Adrenal gland (tissue), 9 donors: ENCODE measurements at regions not wholly inside any gene's neighbourhood (a gene's known extent, or its start where the extent isn't known, plus 50 kb on each side); places are given as distances from the start of the nearest gene placed in this dataset.

Source experiments
- DNase-seq, 7 donors: peaks; one replicate each; pipeline ENCODE4 v3.0.0-alpha.2; 2019 to 2020
- H3K27ac ChIP-seq, 5 donors: fragments of 200-600 bp; sonication (generic) in 4 of 5; 1 replicate in 3 of 5; 2 replicates in 2 of 5; pipeline versions ENCODE4 v1.5.1 to v1.8.0; 2016 to 2020; ENCODE audit warnings: mild to moderate bottlenecking in 1 of 5
- H3K27me3 ChIP-seq: fragments of 200-600 bp; 2 replicates; pipeline ENCODE4 v1.8.0; 2021
- H3K36me3 ChIP-seq, 2 donors: fragments of 200-600 bp; replicated peaks in 1 of 2; 1 replicate in 1 of 2; 2 replicates in 1 of 2; pipeline versions ENCODE4 v1.5.1 to v1.8.0; 2018 to 2022
- H3K4me1 ChIP-seq, 2 donors: fragments of 200-600 bp; replicated peaks in 1 of 2; 1 replicate in 1 of 2; 2 replicates in 1 of 2; pipeline versions ENCODE4 v1.5.1 to v1.8.0; 2018 to 2021
- H3K4me3 ChIP-seq, 4 donors: fragments of 200-600 bp; sonication (generic) in 3 of 4; one replicate each; pipeline ENCODE4 v1.5.1; 2016 to 2018
- H3K9me3 ChIP-seq, 3 donors: fragments of 200-600 bp; sonication (generic) in 1 of 3; replicated peaks in 1 of 3; 1 replicate in 2 of 3; 2 replicates in 1 of 3; pipeline versions ENCODE4 v1.5.1 to v1.8.0; 2016 to 2021
- CTCF ChIP-seq, 6 experiments: fragments of 450-650 bp in 4 of 6; fragments of 200-600 bp in 2 of 6; sonication (generic) in 1 of 6; IDR thresholded peaks; 1 replicate in 5 of 6; 2 replicates in 1 of 6; pipeline versions ENCODE4 v1.5.1 to v1.8.0; 2016 to 2021; ENCODE audit warnings: antibody characterized with exemption in 6 of 6, mild to moderate bottlenecking in 2 of 6, moderate library complexity in 1 of 6
- POLR2A ChIP-seq, 2 donors: fragments of 450-650 bp; IDR thresholded peaks; one replicate each; pipeline ENCODE4 v1.6.1; 2017; ENCODE audit warnings: antibody characterized with exemption in 2 of 2, mild to moderate bottlenecking in 2 of 2, moderate library complexity in 1 of 2
- WGBS, 4 donors: extraction: QIAGEN DNeasy Blood & Tissue Kit in 2 of 4; methylation state at CpG; one replicate each; pipeline versions ENCODE4 v1.1.5 to v1.1.7; 2013 to 2017; 5-methylcytosine and 5-hydroxymethylcytosine counted together
- intact Hi-C, 2 donors: fragments of 100-400 bp; cut with DNase I; formaldehyde crosslinking; loops; one replicate each; pipeline versions ENCODE4 v1.14.1 to v1.15.0; 2022 to 2023
- donor health status: healthy with polysubstance abuse.
- donor health status: Bipolar disorder and iron deficiency.
- donor health status: DM: yes; HTN: yes; CAD: no.
- donor health status: DM: no; HTN: no; CAD: no.
- donor health status: DM: no; HTN: no; CAD: no.

DNA sequence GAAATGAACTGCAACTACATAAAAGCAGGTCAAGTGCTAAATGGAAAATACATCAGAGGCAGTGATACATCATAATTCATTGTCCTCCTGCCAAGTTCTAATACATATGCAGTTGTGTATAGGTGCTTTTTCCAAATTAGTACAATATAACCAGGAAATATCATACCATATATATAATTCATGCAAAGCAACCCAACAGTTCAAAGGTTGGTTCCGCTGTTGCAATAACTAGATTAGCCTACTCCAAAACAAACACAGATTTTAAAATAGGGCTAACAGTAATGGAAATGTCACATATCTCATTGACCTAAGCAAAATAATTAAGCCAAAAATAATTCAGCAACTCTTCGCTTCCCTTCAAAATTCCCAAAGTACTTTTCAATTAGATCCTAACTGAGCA is 88.9 kb upstream of the NEBL start:
- Histone ChIP-seq H3K4me3 (no peak overlapping the region), H3K27me3 (no peaks in the 10 kb centered on the region), H3K36me3 (no peaks in the 10 kb centered on the region), H3K27ac (no peak overlapping the region), H3K9me3 (no peaks in the 10 kb centered on the region), H3K4me1 (peaks cover 0 to 10% of the 10 kb centered on the region in 2 donors)
- DNase-seq, result no peak
- WGBS, 4 donors, result 77 to 88% (median 81%) methylated on average over 2 of the region's 2 CpGs
- intact Hi-C loops, result no loop called here
- TF ChIP-seq POLR2A (IDR thresholded peaks at IDR 0.05) (no peak), CTCF (IDR thresholded peaks at IDR 0.05) (no peak)

DNA sequence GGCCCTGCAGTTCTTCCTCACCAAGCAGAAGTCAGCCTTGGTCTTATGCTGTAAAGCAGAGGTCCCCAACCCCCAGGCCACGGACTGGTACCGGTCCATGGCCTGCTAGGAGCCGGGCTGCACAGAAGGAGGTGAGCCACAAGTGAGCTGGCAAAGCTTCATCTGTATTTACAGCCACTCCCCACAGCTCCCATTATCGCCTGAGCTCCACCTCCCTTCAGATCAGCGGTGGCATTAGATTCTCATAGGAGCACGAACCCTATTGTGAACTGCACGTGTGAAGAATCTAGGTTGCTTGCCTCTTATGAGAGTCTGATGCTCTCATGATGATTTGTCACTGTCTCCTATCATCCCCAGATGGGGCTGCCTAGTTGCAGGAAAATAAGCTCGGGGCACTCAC is 87.6 kb upstream of the NEBL start:
- TF ChIP-seq POLR2A (IDR thresholded peaks at IDR 0.05) (no peak), CTCF (IDR thresholded peaks at IDR 0.05) (no peak)
- Histone ChIP-seq H3K27me3 (no peaks in the 10 kb centered on the region), H3K27ac (no peak overlapping the region), H3K36me3 (no peaks in the 10 kb centered on the region), H3K9me3 (no peaks in the 10 kb centered on the region), H3K4me3 (no peak overlapping the region), H3K4me1 (no peaks in the 10 kb centered on the region)
- intact Hi-C loops, result no loop called here
- DNase-seq, result no peak
- 82 to 87% (median 84%) methylated on average over 2 to 8 of the region's 8 CpGs for WGBS, 4 donors

DNA sequence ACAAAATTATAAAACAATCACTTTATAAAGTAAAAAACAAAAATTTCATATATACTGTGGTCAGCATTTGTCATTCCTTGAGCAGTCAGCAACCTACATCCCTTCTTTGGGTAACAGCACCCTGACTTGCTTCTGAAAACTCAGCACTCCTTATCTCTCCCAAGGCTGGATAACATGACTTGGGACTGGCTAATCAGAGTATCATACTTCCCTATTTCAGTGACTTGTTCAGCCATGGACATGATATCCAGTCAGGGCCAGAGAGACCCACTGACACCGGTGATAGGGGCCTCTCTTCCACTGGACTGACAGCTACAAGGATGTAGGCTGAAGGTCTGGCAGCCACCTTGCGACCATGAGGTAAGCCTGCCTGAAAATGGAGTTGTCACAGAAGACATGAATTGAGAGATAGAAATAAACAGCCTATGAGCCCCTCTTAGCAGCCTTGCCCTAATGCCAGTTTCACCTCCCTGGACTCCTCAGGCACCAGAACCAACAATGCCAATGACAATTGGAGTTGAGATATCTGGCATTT is 84.4 kb upstream of the NEBL start:
- Histone ChIP-seq H3K36me3 (no peaks in the 10 kb centered on the region), H3K4me3 (no peak overlapping the region), H3K9me3 (no peaks in the 10 kb centered on the region), H3K4me1 (no peaks in the 10 kb centered on the region), H3K27me3 (no peaks in the 10 kb centered on the region), H3K27ac (no peak overlapping the region)
- 89 to 100% (median 97%) methylated on average over 2 of the region's 2 CpGs for WGBS, 4 donors
- intact Hi-C loops, result no loop called here
- DNase-seq, result no peak
- TF ChIP-seq CTCF (IDR thresholded peaks at IDR 0.05), result no peak
- no peak for TF ChIP-seq POLR2A (IDR thresholded peaks at IDR 0.05)

GRCh38 chr10:20978617-20979016 is 81.5 kb upstream of the NEBL start:
- intact Hi-C loops, result no loop called here
- TF ChIP-seq POLR2A (IDR thresholded peaks at IDR 0.05), result no peak
- no peak for TF ChIP-seq CTCF (IDR thresholded peaks at IDR 0.05)
- WGBS, 4 donors, result 84 to 92% (median 87%) methylated on average over 5 of the region's 5 CpGs
- no peaks in the 10 kb centered on the region for H3K9me3 ChIP-seq
- no peaks in the 10 kb centered on the region for H3K4me1 ChIP-seq
- H3K4me3 ChIP-seq, result no peak overlapping the region
- no peak overlapping the region for H3K27ac ChIP-seq
- no peaks in the 10 kb centered on the region for H3K27me3 ChIP-seq
- no peak for DNase-seq
- no peaks in the 10 kb centered on the region for H3K36me3 ChIP-seq
